WTC11 (cell line): ENCODE measurements at regions not wholly inside any gene's neighbourhood (a gene's known extent, or its start where the extent isn't known, plus 50 kb on each side); places are given as distances from the start of the nearest gene placed in this dataset.

ENCODE experiments used
- ATAC-seq: fragments of 200-7000 bp; cut with Tn5 transposase; 2 replicates; pipeline ENCODE4 v1.10.0; 2021; ENCODE audit warnings: mild to moderate bottlenecking, moderate library complexity
- CTCF ChIA-PET: fragments of 300-600 bp; sonication (Branson Sonifier 250); formaldehyde crosslinking; loops from one replicate; lab custom pipeline; 2021; ENCODE audit warnings: antibody characterized with exemption; lab: Charles Lee
- POLR2A ChIA-PET: fragments of 350-600 bp; sonication (Branson Sonifier 250); formaldehyde crosslinking; loops from one replicate; lab custom pipeline; 2021; ENCODE audit warnings: antibody characterized with exemption; lab: Charles Lee
- DNase-seq: peaks from one replicate; pipeline ENCODE4 v3.0.0; 2021; ENCODE audit warnings: low spot score
- H3K27ac Mint-ChIP-seq: 2 replicates; pipeline ENCODE4 v1.8.0; 2021; ENCODE audit warnings: mixed read lengths
- H3K27me3 Mint-ChIP-seq: 2 replicates; pipeline ENCODE4 v1.8.0; 2021; ENCODE audit warnings: low read depth, mild to moderate bottlenecking, moderate library complexity, mixed read lengths
- H3K36me3 Mint-ChIP-seq: 2 replicates; pipeline ENCODE4 v1.8.0; 2021; ENCODE audit warnings: mixed read lengths
- H3K4me1 Mint-ChIP-seq: 2 replicates; pipeline ENCODE4 v1.8.0; 2022; ENCODE audit warnings: mixed read lengths
- H3K4me3 Mint-ChIP-seq: 2 replicates; pipeline ENCODE4 v1.8.0; 2021; ENCODE audit warnings: mild to moderate bottlenecking, moderate library complexity, mixed read lengths
- H3K9me3 Mint-ChIP-seq: 2 replicates; pipeline ENCODE4 v1.8.0; 2021; ENCODE audit warnings: mixed read lengths
- CBFB ChIP-seq: sonication (generic); formaldehyde crosslinking; IDR thresholded peaks from 2 replicates; pipeline ENCODE4 v1.8.1; 2022; ENCODE audit warnings: mild to moderate bottlenecking, low read depth, missing genetic modification reagents
- GTF2I ChIP-seq: fragments of 250-450 bp; sonication (Bioruptor Pico); conservative IDR thresholded peaks from 2 replicates; pipeline ENCODE4 v1.4.0; 2021; ENCODE audit warnings: mild to moderate bottlenecking
- HMGA2 ChIP-seq: fragments of 250-450 bp; sonication (Bioruptor Pico); IDR thresholded peaks from 2 replicates; pipeline ENCODE4 v1.4.0; 2021; ENCODE audit warnings: mild to moderate bottlenecking, moderate library complexity
- NFE2L1 ChIP-seq: sonication (generic); formaldehyde crosslinking; IDR thresholded peaks from 2 replicates; pipeline ENCODE4 v1.8.1; 2023; ENCODE audit warnings: missing genetic modification reagents
- NFYB ChIP-seq: sonication (generic); formaldehyde crosslinking; conservative IDR thresholded peaks from 2 replicates; pipeline ENCODE4 v1.8.0; 2022; ENCODE audit warnings: low read depth, missing genetic modification reagents
- SOX15 ChIP-seq: fragments of 250-450 bp; sonication (Bioruptor Pico); IDR thresholded peaks from 2 replicates; pipeline ENCODE4 v1.9.0; 2021; ENCODE audit warnings: mild to moderate bottlenecking
- TEAD1 ChIP-seq: sonication (generic); formaldehyde crosslinking; IDR thresholded peaks from 2 replicates; pipeline ENCODE4 v1.8.0; 2022; ENCODE audit warnings: mild to moderate bottlenecking, missing genetic modification reagents
- TEAD4 ChIP-seq: sonication (generic); formaldehyde crosslinking; IDR thresholded peaks from 2 replicates; pipeline ENCODE4 v1.8.0; 2022; ENCODE audit warnings: mild to moderate bottlenecking, missing genetic modification reagents
- ZNF232 ChIP-seq: sonication (generic); formaldehyde crosslinking; IDR thresholded peaks from 2 replicates; pipeline ENCODE4 v1.8.0; 2022; ENCODE audit warnings: mild to moderate bottlenecking, missing genetic modification reagents
- ZNF416 ChIP-seq: fragments of 250-450 bp; sonication (Bioruptor Pico); IDR thresholded peaks from 2 replicates; pipeline ENCODE4 v1.9.0; 2021; ENCODE audit warnings: mild to moderate bottlenecking, inconsistent platforms
- TF ChIP-seq, protein P1 (sequence below): sonication (generic); formaldehyde crosslinking; IDR thresholded peaks from 2 replicates; pipeline ENCODE4 v1.8.1; 2023; ENCODE audit warnings: mild to moderate bottlenecking, missing genetic modification reagents, borderline replicate concordance
- TF ChIP-seq, protein P2 (sequence below): sonication (generic); formaldehyde crosslinking; IDR thresholded peaks from 2 replicates; pipeline ENCODE4 v1.8.0; 2022; ENCODE audit warnings: missing genetic modification reagents
- TF ChIP-seq, protein P3 (sequence below): sonication (generic); formaldehyde crosslinking; IDR thresholded peaks from 2 replicates; pipeline ENCODE4 v1.8.0; 2023; ENCODE audit warnings: missing genetic modification reagents, mild to moderate bottlenecking, borderline replicate concordance
- TF ChIP-seq, protein P4 (sequence below): sonication (generic); formaldehyde crosslinking; IDR thresholded peaks from 2 replicates; pipeline ENCODE4 v1.8.1; 2023; ENCODE audit warnings: mild to moderate bottlenecking, missing genetic modification reagents

DNA sequence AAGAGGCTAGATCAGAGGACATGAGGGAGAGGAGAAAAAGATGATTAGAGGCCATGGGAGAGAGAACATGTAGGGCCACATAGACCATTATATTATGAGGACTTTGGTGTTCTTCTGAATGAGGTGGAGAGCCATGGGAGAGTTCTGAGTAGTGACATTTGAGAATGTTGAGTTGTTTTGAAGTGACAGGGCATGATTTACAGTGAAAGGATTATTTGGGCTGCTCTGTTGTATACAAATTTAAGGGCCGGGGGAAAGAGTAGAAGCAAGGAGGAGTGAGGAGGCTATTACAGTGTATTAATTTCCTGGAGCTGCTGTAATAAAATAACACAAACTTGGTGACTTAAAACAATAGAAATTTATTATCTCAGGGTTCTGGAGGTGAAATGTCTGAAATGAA, 102.5 kb upstream of the RGS4 start:
- ChIA-PET CTCF (no interaction called here), POLR2A (no interaction called here)
- no peak overlapping the region for H3K27ac Mint-ChIP-seq
- H3K4me3 Mint-ChIP-seq: no peak overlapping the region
- TF ChIP-seq, protein P1, sequence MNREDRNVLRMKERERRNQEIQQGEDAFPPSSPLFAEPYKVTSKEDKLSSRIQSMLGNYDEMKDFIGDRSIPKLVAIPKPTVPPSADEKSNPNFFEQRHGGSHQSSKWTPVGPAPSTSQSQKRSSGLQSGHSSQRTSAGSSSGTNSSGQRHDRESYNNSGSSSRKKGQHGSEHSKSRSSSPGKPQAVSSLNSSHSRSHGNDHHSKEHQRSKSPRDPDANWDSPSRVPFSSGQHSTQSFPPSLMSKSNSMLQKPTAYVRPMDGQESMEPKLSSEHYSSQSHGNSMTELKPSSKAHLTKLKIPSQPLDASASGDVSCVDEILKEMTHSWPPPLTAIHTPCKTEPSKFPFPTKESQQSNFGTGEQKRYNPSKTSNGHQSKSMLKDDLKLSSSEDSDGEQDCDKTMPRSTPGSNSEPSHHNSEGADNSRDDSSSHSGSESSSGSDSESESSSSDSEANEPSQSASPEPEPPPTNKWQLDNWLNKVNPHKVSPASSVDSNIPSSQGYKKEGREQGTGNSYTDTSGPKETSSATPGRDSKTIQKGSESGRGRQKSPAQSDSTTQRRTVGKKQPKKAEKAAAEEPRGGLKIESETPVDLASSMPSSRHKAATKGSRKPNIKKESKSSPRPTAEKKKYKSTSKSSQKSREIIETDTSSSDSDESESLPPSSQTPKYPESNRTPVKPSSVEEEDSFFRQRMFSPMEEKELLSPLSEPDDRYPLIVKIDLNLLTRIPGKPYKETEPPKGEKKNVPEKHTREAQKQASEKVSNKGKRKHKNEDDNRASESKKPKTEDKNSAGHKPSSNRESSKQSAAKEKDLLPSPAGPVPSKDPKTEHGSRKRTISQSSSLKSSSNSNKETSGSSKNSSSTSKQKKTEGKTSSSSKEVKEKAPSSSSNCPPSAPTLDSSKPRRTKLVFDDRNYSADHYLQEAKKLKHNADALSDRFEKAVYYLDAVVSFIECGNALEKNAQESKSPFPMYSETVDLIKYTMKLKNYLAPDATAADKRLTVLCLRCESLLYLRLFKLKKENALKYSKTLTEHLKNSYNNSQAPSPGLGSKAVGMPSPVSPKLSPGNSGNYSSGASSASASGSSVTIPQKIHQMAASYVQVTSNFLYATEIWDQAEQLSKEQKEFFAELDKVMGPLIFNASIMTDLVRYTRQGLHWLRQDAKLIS (CRISPR knock-in tag): no peak
- TF ChIP-seq, protein P2, sequence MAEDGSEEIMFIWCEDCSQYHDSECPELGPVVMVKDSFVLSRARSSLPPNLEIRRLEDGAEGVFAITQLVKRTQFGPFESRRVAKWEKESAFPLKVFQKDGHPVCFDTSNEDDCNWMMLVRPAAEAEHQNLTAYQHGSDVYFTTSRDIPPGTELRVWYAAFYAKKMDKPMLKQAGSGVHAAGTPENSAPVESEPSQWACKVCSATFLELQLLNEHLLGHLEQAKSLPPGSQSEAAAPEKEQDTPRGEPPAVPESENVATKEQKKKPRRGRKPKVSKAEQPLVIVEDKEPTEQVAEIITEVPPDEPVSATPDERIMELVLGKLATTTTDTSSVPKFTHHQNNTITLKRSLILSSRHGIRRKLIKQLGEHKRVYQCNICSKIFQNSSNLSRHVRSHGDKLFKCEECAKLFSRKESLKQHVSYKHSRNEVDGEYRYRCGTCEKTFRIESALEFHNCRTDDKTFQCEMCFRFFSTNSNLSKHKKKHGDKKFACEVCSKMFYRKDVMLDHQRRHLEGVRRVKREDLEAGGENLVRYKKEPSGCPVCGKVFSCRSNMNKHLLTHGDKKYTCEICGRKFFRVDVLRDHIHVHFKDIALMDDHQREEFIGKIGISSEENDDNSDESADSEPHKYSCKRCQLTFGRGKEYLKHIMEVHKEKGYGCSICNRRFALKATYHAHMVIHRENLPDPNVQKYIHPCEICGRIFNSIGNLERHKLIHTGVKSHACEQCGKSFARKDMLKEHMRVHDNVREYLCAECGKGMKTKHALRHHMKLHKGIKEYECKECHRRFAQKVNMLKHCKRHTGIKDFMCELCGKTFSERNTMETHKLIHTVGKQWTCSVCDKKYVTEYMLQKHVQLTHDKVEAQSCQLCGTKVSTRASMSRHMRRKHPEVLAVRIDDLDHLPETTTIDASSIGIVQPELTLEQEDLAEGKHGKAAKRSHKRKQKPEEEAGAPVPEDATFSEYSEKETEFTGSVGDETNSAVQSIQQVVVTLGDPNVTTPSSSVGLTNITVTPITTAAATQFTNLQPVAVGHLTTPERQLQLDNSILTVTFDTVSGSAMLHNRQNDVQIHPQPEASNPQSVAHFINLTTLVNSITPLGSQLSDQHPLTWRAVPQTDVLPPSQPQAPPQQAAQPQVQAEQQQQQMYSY: no peak
- TF ChIP-seq CBFB (CRISPR knock-in tag) (no peak), NFE2L1 (CRISPR knock-in tag) (no peak), SOX15 (no peak), HMGA2 (no peak), ZNF232 (no peak), NFYB (no peak), TEAD1 (no peak)
- TF ChIP-seq, protein P3, sequence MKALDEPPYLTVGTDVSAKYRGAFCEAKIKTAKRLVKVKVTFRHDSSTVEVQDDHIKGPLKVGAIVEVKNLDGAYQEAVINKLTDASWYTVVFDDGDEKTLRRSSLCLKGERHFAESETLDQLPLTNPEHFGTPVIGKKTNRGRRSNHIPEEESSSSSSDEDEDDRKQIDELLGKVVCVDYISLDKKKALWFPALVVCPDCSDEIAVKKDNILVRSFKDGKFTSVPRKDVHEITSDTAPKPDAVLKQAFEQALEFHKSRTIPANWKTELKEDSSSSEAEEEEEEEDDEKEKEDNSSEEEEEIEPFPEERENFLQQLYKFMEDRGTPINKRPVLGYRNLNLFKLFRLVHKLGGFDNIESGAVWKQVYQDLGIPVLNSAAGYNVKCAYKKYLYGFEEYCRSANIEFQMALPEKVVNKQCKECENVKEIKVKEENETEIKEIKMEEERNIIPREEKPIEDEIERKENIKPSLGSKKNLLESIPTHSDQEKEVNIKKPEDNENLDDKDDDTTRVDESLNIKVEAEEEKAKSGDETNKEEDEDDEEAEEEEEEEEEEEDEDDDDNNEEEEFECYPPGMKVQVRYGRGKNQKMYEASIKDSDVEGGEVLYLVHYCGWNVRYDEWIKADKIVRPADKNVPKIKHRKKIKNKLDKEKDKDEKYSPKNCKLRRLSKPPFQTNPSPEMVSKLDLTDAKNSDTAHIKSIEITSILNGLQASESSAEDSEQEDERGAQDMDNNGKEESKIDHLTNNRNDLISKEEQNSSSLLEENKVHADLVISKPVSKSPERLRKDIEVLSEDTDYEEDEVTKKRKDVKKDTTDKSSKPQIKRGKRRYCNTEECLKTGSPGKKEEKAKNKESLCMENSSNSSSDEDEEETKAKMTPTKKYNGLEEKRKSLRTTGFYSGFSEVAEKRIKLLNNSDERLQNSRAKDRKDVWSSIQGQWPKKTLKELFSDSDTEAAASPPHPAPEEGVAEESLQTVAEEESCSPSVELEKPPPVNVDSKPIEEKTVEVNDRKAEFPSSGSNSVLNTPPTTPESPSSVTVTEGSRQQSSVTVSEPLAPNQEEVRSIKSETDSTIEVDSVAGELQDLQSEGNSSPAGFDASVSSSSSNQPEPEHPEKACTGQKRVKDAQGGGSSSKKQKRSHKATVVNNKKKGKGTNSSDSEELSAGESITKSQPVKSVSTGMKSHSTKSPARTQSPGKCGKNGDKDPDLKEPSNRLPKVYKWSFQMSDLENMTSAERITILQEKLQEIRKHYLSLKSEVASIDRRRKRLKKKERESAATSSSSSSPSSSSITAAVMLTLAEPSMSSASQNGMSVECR (CRISPR knock-in tag): no peak
- TF ChIP-seq, protein P4, sequence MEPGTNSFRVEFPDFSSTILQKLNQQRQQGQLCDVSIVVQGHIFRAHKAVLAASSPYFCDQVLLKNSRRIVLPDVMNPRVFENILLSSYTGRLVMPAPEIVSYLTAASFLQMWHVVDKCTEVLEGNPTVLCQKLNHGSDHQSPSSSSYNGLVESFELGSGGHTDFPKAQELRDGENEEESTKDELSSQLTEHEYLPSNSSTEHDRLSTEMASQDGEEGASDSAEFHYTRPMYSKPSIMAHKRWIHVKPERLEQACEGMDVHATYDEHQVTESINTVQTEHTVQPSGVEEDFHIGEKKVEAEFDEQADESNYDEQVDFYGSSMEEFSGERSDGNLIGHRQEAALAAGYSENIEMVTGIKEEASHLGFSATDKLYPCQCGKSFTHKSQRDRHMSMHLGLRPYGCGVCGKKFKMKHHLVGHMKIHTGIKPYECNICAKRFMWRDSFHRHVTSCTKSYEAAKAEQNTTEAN (CRISPR knock-in tag): no peak
- DNase-seq (no peak), ATAC-seq (no peak)
- peaks cover 23% of the 10 kb centered on the region for H3K9me3 Mint-ChIP-seq
- no peaks in the 10 kb centered on the region; the same call in 1 of the 2 replicates for H3K27me3 Mint-ChIP-seq
- peaks cover 8% of the 10 kb centered on the region; the same call in 1 of the 2 replicates for H3K36me3 Mint-ChIP-seq
- H3K4me1 Mint-ChIP-seq: no peaks in the 10 kb centered on the region

DNA sequence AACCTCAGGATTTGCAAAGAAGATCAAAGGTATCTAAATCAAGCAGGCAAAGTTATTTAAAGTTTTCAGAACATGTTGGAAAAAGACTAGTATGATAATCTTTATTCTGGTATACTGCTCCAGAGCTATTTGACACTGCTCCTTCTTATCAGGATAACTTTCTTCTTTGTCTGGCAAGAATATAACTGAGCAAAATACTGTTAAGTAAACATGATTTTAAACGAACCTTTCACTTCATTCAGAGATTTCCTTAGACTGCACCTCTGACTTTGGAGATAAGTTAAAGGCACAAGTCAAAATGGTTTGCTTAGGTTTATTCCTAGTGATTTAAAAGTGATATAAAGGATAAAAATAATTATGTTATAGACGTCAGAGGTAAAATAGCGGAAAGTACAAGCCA, 103.9 kb upstream of the CCDC190 start:
- Mint-ChIP-seq H3K9me3 (peaks cover 31% of the 10 kb centered on the region), H3K27ac (no peak overlapping the region), H3K4me3 (no peak overlapping the region), H3K27me3 (no peaks in the 10 kb centered on the region; the same call in 1 of the 2 replicates), H3K4me1 (no peaks in the 10 kb centered on the region)
- CTCF ChIA-PET: no interaction called here
- DNase-seq: no peak
- no peak for ATAC-seq
- POLR2A ChIA-PET: no interaction called here
- TF ChIP-seq ZNF416 (CRISPR knock-in tag) (no peak), GTF2I (no peak), TEAD4 (CRISPR knock-in tag) (no peak)
- TF ChIP-seq, all 79 proteins: peak for 0
- H3K36me3 Mint-ChIP-seq: peaks cover 8% of the 10 kb centered on the region; the same call in 1 of the 2 replicates
